ENCODE measurements at regions not wholly inside any gene's neighbourhood (a gene's known extent, or its start where the extent isn't known, plus 50 kb on each side); places are given as distances from the start of the nearest gene placed in this dataset.

DNA sequence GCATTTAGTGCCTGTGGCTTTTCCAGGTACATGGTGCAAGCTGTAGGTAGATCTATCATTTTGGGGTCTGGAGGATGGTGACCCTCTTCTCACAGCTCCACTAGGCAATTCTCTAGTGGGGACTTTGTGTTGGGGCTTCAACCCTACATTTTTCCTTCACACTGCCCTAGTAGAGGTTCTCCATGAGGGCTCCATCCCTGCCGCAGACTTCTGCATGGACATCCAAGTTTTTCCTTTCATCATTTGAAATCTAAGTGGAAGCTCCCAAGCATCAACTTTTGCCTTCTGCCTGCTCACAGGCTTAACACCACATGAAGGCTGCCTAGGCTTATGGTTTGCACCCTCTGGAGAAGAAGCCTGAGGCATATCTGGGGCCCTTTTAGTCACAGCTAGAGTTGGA, 492.7 kb downstream of the PIK3C3 start:
- no peak overlapping the region for H2AFZ ChIP-seq (ENCODE audit: low read length)

GRCh38 chr18:42458226-42458625, 503.2 kb downstream of the PIK3C3 start:
- Histone ChIP-seq H4K20me1 (ENCODE audit: insufficient read depth, low read length, poor library complexity, severe bottlenecking) (no peaks in the 10 kb centered on the region), H3K9me3 (ENCODE audit: insufficient read depth, low read depth, low read length) (no peaks in the 10 kb centered on the region), H3K4me2 (ENCODE audit: low read depth, low read length, poor library complexity, severe bottlenecking) (no peak overlapping the region), H3K9ac (ENCODE audit: low read depth, low read length, poor library complexity, severe bottlenecking) (no peak overlapping the region), H3K27me3 (ENCODE audit: insufficient read depth, low read length, poor library complexity, severe bottlenecking) (no peaks in the 10 kb centered on the region), H3K4me1 (ENCODE audit: insufficient read depth, low read length, poor library complexity, severe bottlenecking) (no peaks in the 10 kb centered on the region), H3K79me2 (ENCODE audit: insufficient read depth, low read length) (no peaks in the 10 kb centered on the region), H3K9me2 (replicated peaks; ENCODE audit: low read depth, low read length) (no peaks in the 10 kb centered on the region), H3F3A (ENCODE audit: low read depth) (no peaks in the 10 kb centered on the region), H3K4me3 (ENCODE audit: low read length, poor library complexity, severe bottlenecking) (no peak overlapping the region), H2AFZ (ENCODE audit: low read length) (no peak overlapping the region), H3K36me3 (ENCODE audit: insufficient read depth, low read length) (no peaks in the 10 kb centered on the region)
- TF ChIP-seq, protein P1, sequence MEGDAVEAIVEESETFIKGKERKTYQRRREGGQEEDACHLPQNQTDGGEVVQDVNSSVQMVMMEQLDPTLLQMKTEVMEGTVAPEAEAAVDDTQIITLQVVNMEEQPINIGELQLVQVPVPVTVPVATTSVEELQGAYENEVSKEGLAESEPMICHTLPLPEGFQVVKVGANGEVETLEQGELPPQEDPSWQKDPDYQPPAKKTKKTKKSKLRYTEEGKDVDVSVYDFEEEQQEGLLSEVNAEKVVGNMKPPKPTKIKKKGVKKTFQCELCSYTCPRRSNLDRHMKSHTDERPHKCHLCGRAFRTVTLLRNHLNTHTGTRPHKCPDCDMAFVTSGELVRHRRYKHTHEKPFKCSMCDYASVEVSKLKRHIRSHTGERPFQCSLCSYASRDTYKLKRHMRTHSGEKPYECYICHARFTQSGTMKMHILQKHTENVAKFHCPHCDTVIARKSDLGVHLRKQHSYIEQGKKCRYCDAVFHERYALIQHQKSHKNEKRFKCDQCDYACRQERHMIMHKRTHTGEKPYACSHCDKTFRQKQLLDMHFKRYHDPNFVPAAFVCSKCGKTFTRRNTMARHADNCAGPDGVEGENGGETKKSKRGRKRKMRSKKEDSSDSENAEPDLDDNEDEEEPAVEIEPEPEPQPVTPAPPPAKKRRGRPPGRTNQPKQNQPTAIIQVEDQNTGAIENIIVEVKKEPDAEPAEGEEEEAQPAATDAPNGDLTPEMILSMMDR (conservative IDR thresholded peaks at IDR 0.05; ENCODE audit: low read length) = no peak
- TF ChIP-seq EZH2phosphoT487 (IDR thresholded peaks at IDR 0.05; ENCODE audit: borderline replicate concordance) = no peak

More for the DNA sequence above, 492.7 kb downstream of the PIK3C3 start:
- Histone ChIP-seq H3K9me3 (ENCODE audit: insufficient read depth, low read depth, low read length) (peaks cover 7% of the 10 kb centered on the region; the same call in 1 of the 2 replicates), H3K4me1 (ENCODE audit: insufficient read depth, low read length, poor library complexity, severe bottlenecking) (no peaks in the 10 kb centered on the region), H4K20me1 (ENCODE audit: insufficient read depth, low read length, poor library complexity, severe bottlenecking) (no peaks in the 10 kb centered on the region), H3K79me2 (ENCODE audit: insufficient read depth, low read length) (no peaks in the 10 kb centered on the region), H3K4me2 (ENCODE audit: low read depth, low read length, poor library complexity, severe bottlenecking) (no peak overlapping the region), H3K9ac (ENCODE audit: low read depth, low read length, poor library complexity, severe bottlenecking) (no peak overlapping the region), H3K36me3 (ENCODE audit: insufficient read depth, low read length) (no peaks in the 10 kb centered on the region), H3K27me3 (ENCODE audit: insufficient read depth, low read length, poor library complexity, severe bottlenecking) (no peaks in the 10 kb centered on the region), H3K4me3 (ENCODE audit: low read length, poor library complexity, severe bottlenecking) (no peak overlapping the region), H3K9me2 (replicated peaks; ENCODE audit: low read depth, low read length) (0 out of 2 replicates have a peak, but pooled peaks cover 3% of the 10 kb centered on the region), H3F3A (ENCODE audit: low read depth) (no peaks in the 10 kb centered on the region)
- TF ChIP-seq EZH2phosphoT487 (IDR thresholded peaks at IDR 0.05; ENCODE audit: borderline replicate concordance) = no peak
- TF ChIP-seq, protein P1 (conservative IDR thresholded peaks at IDR 0.05; ENCODE audit: low read length) = no peak

DNA sequence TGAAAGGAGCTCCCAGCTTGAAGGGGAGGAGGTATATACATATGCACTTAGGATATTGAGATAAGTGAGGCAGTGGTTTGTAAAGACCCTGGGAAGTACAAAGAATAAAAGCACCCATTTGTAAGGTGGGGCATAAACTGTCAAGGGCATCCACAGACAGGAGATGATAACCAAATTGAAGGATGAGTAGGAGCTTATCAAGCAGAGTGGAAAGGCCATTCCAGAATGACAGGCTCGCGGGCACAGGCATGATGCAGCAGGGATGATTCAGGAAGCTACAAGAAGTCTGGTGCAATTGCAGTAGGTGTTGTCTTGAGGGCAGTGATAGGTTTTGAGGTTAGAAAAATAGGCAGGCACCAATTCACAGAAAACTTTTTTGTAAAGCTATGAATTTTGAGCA, 504.8 kb downstream of the PIK3C3 start:
- no peaks in the 10 kb centered on the region for H3K4me1 ChIP-seq (ENCODE audit: insufficient read depth, low read length, poor library complexity, severe bottlenecking)
- no peaks in the 10 kb centered on the region for H4K20me1 ChIP-seq (ENCODE audit: insufficient read depth, low read length, poor library complexity, severe bottlenecking)
- no peak overlapping the region for H3K4me3 ChIP-seq (ENCODE audit: low read length, poor library complexity, severe bottlenecking)
- H3F3A ChIP-seq (ENCODE audit: low read depth) = no peaks in the 10 kb centered on the region
- no peak overlapping the region for H2AFZ ChIP-seq (ENCODE audit: low read length)
- H3K79me2 ChIP-seq (ENCODE audit: insufficient read depth, low read length) = no peaks in the 10 kb centered on the region
- H3K9ac ChIP-seq (ENCODE audit: low read depth, low read length, poor library complexity, severe bottlenecking) = no peak overlapping the region
- H3K9me2 ChIP-seq (replicated peaks; ENCODE audit: low read depth, low read length) = no peaks in the 10 kb centered on the region
- no peaks in the 10 kb centered on the region for H3K27me3 ChIP-seq (ENCODE audit: insufficient read depth, low read length, poor library complexity, severe bottlenecking)
- TF ChIP-seq, protein P1 (conservative IDR thresholded peaks at IDR 0.05; ENCODE audit: low read length) = no peak
- no peak for TF ChIP-seq EZH2phosphoT487 (IDR thresholded peaks at IDR 0.05; ENCODE audit: borderline replicate concordance)
- no peaks in the 10 kb centered on the region for H3K36me3 ChIP-seq (ENCODE audit: insufficient read depth, low read length)
- no peaks in the 10 kb centered on the region for H3K9me3 ChIP-seq (ENCODE audit: insufficient read depth, low read depth, low read length)
- H3K4me2 ChIP-seq (ENCODE audit: low read depth, low read length, poor library complexity, severe bottlenecking) = no peak overlapping the region
